MM.1S (cell line): ENCODE measurements at regions not wholly inside any gene's neighbourhood (a gene's known extent, or its start where the extent isn't known, plus 50 kb on each side); places are given as distances from the start of the nearest gene placed in this dataset.

Experiments used
- CTCF ChIP-seq: fragments of 300-600 bp; sonication (generic); IDR thresholded peaks from 2 replicates; pipeline ENCODE4 v1.5.1; 2016; ENCODE audit warnings: antibody characterized with exemption, low read length, mixed read lengths
- EZH2 ChIP-seq: fragments of 300-600 bp; sonication (generic); optimal IDR thresholded peaks from 2 replicates; pipeline ENCODE3; 2017; ENCODE audit warnings: low read depth, mild to moderate bottlenecking, antibody characterized with exemption, low read length, mixed read lengths
- EZH2phosphoT487 ChIP-seq: fragments of 300-600 bp; sonication (generic); IDR thresholded peaks from 2 replicates; pipeline ENCODE4 v1.6.1; 2018; ENCODE audit warnings: antibody characterized with exemption, low read length

- TF ChIP-seq EZH2phosphoT487 (no peak), EZH2 (no peak), CTCF (no peak)
Measured at GRCh38 chr3:115388166-115388565, 235.1 kb upstream of the GAP43 start.
